ENCODE measurements at regions not wholly inside any gene's neighbourhood (a gene's known extent, or its start where the extent isn't known, plus 50 kb on each side); places are given as distances from the start of the nearest gene placed in this dataset.

DNA sequence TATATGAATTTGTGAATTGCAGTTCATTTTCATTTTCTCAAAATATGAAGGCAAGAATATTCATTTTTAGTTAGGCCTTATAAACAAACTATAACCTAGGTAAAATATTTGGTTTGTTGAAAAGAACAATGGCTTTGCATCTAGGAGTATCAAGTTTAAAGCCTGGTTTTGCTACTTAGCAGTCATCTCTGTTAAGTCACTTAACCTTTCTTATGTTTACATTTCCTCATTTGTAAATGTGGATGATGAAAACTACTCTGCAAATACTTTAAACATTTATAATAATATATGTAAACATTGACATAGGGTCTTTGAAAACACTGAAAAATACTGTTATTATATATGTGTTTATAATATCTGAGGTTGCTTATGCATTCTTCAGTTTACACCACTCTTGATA lies 135.5 kb downstream of the CENPW start:
- TF ChIP-seq, protein P1, sequence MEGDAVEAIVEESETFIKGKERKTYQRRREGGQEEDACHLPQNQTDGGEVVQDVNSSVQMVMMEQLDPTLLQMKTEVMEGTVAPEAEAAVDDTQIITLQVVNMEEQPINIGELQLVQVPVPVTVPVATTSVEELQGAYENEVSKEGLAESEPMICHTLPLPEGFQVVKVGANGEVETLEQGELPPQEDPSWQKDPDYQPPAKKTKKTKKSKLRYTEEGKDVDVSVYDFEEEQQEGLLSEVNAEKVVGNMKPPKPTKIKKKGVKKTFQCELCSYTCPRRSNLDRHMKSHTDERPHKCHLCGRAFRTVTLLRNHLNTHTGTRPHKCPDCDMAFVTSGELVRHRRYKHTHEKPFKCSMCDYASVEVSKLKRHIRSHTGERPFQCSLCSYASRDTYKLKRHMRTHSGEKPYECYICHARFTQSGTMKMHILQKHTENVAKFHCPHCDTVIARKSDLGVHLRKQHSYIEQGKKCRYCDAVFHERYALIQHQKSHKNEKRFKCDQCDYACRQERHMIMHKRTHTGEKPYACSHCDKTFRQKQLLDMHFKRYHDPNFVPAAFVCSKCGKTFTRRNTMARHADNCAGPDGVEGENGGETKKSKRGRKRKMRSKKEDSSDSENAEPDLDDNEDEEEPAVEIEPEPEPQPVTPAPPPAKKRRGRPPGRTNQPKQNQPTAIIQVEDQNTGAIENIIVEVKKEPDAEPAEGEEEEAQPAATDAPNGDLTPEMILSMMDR (IDR thresholded peaks at IDR 0.05), result no peak
- TF ChIP-seq POLR2AphosphoS5 (IDR thresholded peaks at IDR 0.05), result no peak
- TF ChIP-seq POLR2A (IDR thresholded peaks at IDR 0.05), result no peak
